HG02970 (cell line): ENCODE measurements at regions not wholly inside any gene's neighbourhood (a gene's known extent, or its start where the extent isn't known, plus 50 kb on each side); places are given as distances from the start of the nearest gene placed in this dataset.

Source experiments
- ATAC-seq: cut with Tn5 transposase; IDR thresholded peaks from one replicate; pipeline ENCODE4 v1.9.1; 2021; ENCODE audit warnings: mild to moderate bottlenecking, moderate library complexity, moderate number of reproducible peaks; ENCODE audit not compliant: unreplicated experiment, low FRiP score

GRCh38 chr17:27239584-27239983 lies 54.3 kb upstream of the WSB1 start:
- no peak for ATAC-seq

GRCh38 chr17:27240086-27240801 lies 53.7 kb upstream of the WSB1 start:
- no peak for ATAC-seq

GRCh38 chr17:27240802-27241155 lies 53.1 kb upstream of the WSB1 start:
- no peak for ATAC-seq

- ATAC-seq, result no peak
Observed at GRCh38 chr17:27241346-27241946, 52.5 kb upstream of the WSB1 start.

- no peak for ATAC-seq
Observed at GRCh38 chr17:27242951-27243350, 51.0 kb upstream of the WSB1 start.

- no peak for ATAC-seq
Observed at GRCh38 chr17:27244011-27244410, 49.9 kb upstream of the WSB1 start.
